ENCODE measurements at regions not wholly inside any gene's neighbourhood (a gene's known extent, or its start where the extent isn't known, plus 50 kb on each side); places are given as distances from the start of the nearest gene placed in this dataset.

GRCh38 chr13:74191410-74191809 lies 57.2 kb upstream of the KLF12 start:
- Histone ChIP-seq H3K27me3 (ENCODE audit: control insufficient read depth, insufficient read depth, low read length) (no peaks in the 10 kb centered on the region), H2AFZ (ENCODE audit: low read length) (no peak overlapping the region), H3K9ac (ENCODE audit: insufficient read depth, low read length) (no peak overlapping the region), H3K4me3 (replicated peaks in 1 of 4; ENCODE audit: control extremely low read depth in 1 of 4, insufficient read depth in 1 of 4, low read depth in 3 of 4, low read length in 4 of 4) (no peak overlapping the region), H3K79me2 (ENCODE audit: control insufficient read depth, insufficient read depth, low read length) (no peaks in the 10 kb centered on the region), H3K4me2 (ENCODE audit: extremely low read depth, insufficient read depth, low read length) (no peak overlapping the region), H3K36me3 (ENCODE audit: control insufficient read depth, insufficient read depth, low read length) (no peaks in the 10 kb centered on the region), H3K4me1 (ENCODE audit: control insufficient read depth, extremely low read depth, insufficient read depth, low read length) (no peaks in the 10 kb centered on the region), H3K27ac (ENCODE audit: insufficient read depth, low read length) (no peak overlapping the region), H3K9me3 (ENCODE audit: control insufficient read depth, insufficient read depth, low read depth, low read length) (no peaks in the 10 kb centered on the region), H4K20me1 (ENCODE audit: control insufficient read depth, extremely low read depth, insufficient read depth, low read length) (no peaks in the 10 kb centered on the region)
- DNase-seq (ENCODE audit: low read depth in 2 of 2): peak in 1 of 2 donors; percentile 44
- TF ChIP-seq CTCF (conservative IDR thresholded peaks at IDR 0.05 in 1 of 2, IDR thresholded peaks at IDR 0.05 in 1 of 2; ENCODE audit: low read depth in 1 of 2, low read length in 2 of 2): no peak
- TF ChIP-seq EZH2 (IDR thresholded peaks at IDR 0.05; ENCODE audit: low read length, missing control alignments): no peak

- H3K4me3 ChIP-seq (replicated peaks in 1 of 4; ENCODE audit: control extremely low read depth in 1 of 4, insufficient read depth in 1 of 4, low read depth in 3 of 4, low read length in 4 of 4): no peak overlapping the region
- TF ChIP-seq EZH2 (IDR thresholded peaks at IDR 0.05; ENCODE audit: low read length, missing control alignments): no peak
- no peak for TF ChIP-seq CTCF (conservative IDR thresholded peaks at IDR 0.05 in 1 of 2, IDR thresholded peaks at IDR 0.05 in 1 of 2; ENCODE audit: low read depth in 1 of 2, low read length in 2 of 2)
- no peak for DNase-seq (ENCODE audit: low read depth in 2 of 2)
- H3K27ac ChIP-seq (ENCODE audit: insufficient read depth, low read length): no peak overlapping the region
- H3K36me3 ChIP-seq (ENCODE audit: control insufficient read depth, insufficient read depth, low read length): no peaks in the 10 kb centered on the region
- H3K27me3 ChIP-seq (ENCODE audit: control insufficient read depth, insufficient read depth, low read length): no peaks in the 10 kb centered on the region
- no peaks in the 10 kb centered on the region for H3K4me1 ChIP-seq (ENCODE audit: control insufficient read depth, extremely low read depth, insufficient read depth, low read length)
- H3K4me2 ChIP-seq (ENCODE audit: extremely low read depth, insufficient read depth, low read length): no peak overlapping the region
- no peaks in the 10 kb centered on the region for H4K20me1 ChIP-seq (ENCODE audit: control insufficient read depth, extremely low read depth, insufficient read depth, low read length)
- no peak overlapping the region for H3K9ac ChIP-seq (ENCODE audit: insufficient read depth, low read length)
- H3K79me2 ChIP-seq (ENCODE audit: control insufficient read depth, insufficient read depth, low read length): no peaks in the 10 kb centered on the region
- H3K9me3 ChIP-seq (ENCODE audit: control insufficient read depth, insufficient read depth, low read depth, low read length): no peaks in the 10 kb centered on the region
- H2AFZ ChIP-seq (ENCODE audit: low read length): no peak overlapping the region
Measured at GRCh38 chr13:74190999-74191398, 56.8 kb upstream of the KLF12 start.

GRCh38 chr13:74187564-74187963 lies 53.4 kb upstream of the KLF12 start:
- Histone ChIP-seq H3K36me3 (ENCODE audit: control insufficient read depth, insufficient read depth, low read length) (no peaks in the 10 kb centered on the region), H2AFZ (ENCODE audit: low read length) (no peak overlapping the region)
- DNase-seq (ENCODE audit: low read depth in 2 of 2): peak; percentile 10 to 32

More at GRCh38 chr13:74187564-74187963, 53.4 kb upstream of the KLF12 start:
- Histone ChIP-seq H3K4me1 (ENCODE audit: control insufficient read depth, extremely low read depth, insufficient read depth, low read length) (no peaks in the 10 kb centered on the region), H3K9ac (ENCODE audit: insufficient read depth, low read length) (no peak overlapping the region), H3K9me3 (ENCODE audit: control insufficient read depth, insufficient read depth, low read depth, low read length) (no peaks in the 10 kb centered on the region), H3K4me3 (replicated peaks in 1 of 4; ENCODE audit: control extremely low read depth in 1 of 4, insufficient read depth in 1 of 4, low read depth in 3 of 4, low read length in 4 of 4) (no peak overlapping the region), H3K4me2 (ENCODE audit: extremely low read depth, insufficient read depth, low read length) (no peak overlapping the region), H3K79me2 (ENCODE audit: control insufficient read depth, insufficient read depth, low read length) (no peaks in the 10 kb centered on the region), H3K27ac (ENCODE audit: insufficient read depth, low read length) (no peak overlapping the region), H3K27me3 (ENCODE audit: control insufficient read depth, insufficient read depth, low read length) (no peaks in the 10 kb centered on the region), H4K20me1 (ENCODE audit: control insufficient read depth, extremely low read depth, insufficient read depth, low read length) (no peaks in the 10 kb centered on the region)
- TF ChIP-seq CTCF (conservative IDR thresholded peaks at IDR 0.05 in 1 of 2, IDR thresholded peaks at IDR 0.05 in 1 of 2; ENCODE audit: low read depth in 1 of 2, low read length in 2 of 2) (no peak), EZH2 (IDR thresholded peaks at IDR 0.05; ENCODE audit: low read length, missing control alignments) (no peak)

Measured in fibroblast of lung (primary cell).